HG03045 (cell line): ENCODE measurements at regions not wholly inside any gene's neighbourhood (a gene's known extent, or its start where the extent isn't known, plus 50 kb on each side); places are given as distances from the start of the nearest gene placed in this dataset.

ENCODE experiments used
- ATAC-seq: cut with Tn5 transposase; IDR thresholded peaks from one replicate; pipeline ENCODE4 v1.9.1; 2021; ENCODE audit warnings: mild to moderate bottlenecking, moderate library complexity; ENCODE audit not compliant: unreplicated experiment

GRCh38 chr1:90502696-90503095 is 214.4 kb downstream of the BARHL2 start:
- no peak for ATAC-seq

GRCh38 chr1:90502194-90502593 is 214.9 kb downstream of the BARHL2 start:
- no peak for ATAC-seq

- no peak for ATAC-seq
Observed at GRCh38 chr1:90501281-90501680, 215.8 kb downstream of the BARHL2 start.

DNA sequence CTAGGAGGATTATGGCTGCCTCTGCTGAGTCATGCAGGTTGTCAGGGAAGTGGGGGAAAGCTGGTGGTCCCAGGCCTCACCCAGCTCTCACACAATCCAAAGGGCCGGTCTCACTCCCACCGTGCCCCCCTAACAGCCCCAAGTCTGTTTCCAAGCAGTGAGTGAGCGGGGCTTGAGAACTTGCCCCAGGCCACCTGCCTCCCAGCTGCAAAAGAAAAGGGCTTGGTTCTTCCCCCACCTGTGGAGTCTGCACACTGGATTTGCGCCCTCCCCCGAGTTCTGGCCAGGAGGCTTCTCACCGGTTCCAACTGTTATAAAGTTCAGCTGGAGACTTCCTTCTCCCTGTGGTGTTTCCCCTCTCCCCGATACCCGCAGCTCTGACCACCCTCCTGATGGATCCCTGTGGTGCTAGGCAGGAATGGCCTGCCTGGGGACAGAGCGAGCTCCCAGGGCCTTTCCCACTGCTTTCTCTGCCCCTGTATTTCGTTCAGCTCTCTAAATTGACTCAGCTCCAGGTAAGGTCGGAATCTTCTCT is 222.3 kb downstream of the BARHL2 start:
- no peak for ATAC-seq

GRCh38 chr1:90488451-90488850 is 228.7 kb downstream of the BARHL2 start:
- ATAC-seq, result no peak

GRCh38 chr1:90486996-90487395 is 230.1 kb downstream of the BARHL2 start:
- ATAC-seq, result no peak

GRCh38 chr1:90486134-90486824 is 230.8 kb downstream of the BARHL2 start:
- no peak for ATAC-seq

DNA sequence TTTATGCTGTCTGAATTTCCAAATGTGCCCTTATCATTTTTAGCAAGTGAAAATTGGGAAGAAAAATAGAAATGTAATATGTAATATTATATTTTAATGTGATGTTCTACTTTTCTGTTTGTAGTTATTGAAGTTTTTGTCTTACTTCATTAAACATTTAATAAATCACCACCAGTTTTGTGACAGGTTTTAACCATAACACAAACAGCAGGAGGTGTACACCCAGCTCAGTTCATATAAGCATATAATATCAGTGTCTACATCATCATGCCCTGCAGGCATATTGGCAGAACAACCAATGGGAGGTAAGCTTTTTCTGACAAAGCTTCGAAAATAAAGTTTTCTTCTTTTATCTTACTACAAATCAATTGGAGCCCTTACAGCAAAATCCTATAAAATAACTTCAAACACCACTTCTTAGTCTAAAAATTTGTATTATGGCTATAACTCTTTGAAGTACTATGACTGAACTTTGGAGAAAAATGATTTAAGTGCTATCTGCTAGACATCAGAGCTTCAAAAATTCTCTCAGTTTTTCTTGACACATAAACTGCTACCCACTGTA is 236.7 kb downstream of the BARHL2 start:
- ATAC-seq, result no peak

- ATAC-seq, result no peak
Observed at GRCh38 chr1:90476994-90477393, 240.1 kb downstream of the BARHL2 start.

DNA sequence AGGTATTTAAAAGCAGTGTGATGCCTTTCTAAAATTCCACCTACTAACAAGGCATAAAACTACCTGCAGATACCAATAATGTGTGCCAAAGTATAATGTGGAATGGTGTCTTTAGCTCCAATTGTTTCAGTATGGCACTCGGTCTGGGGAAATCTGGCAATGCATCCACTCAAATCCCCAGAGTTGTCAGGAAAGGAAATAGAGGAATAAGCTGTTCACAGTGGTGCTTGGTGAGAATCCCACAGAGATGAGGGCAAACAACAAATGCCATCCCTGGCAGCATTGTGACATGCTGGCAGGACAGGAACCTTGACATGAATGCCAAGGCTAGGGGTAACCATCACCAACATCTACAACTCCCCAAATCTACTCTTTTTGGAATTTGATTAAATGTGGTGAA is 240.7 kb downstream of the BARHL2 start:
- no peak for ATAC-seq

- no peak for ATAC-seq
Observed at GRCh38 chr1:90475631-90476030, 241.5 kb downstream of the BARHL2 start.

DNA sequence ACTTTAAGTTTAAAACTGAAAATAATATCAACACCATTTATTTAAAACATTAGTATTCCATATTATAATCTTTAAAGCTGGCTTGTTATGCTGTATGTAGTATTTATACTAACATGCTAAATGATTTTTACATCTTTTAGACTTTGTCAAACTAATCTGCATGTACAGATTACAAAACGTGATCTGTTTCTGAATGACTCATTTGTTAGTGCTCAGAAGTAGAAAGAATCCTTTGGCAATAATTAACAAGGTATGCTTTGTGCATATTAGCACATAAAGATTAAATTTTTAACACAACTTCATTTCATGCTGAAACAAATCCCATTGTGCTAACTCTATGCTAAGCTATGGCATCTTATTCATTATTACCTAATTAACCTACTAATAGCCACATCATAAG is 242.4 kb downstream of the BARHL2 start:
- no peak for ATAC-seq

GRCh38 chr1:90474158-90474557 is 242.9 kb downstream of the BARHL2 start:
- no peak for ATAC-seq

- no peak for ATAC-seq
Observed at GRCh38 chr1:90472775-90473174, 244.3 kb downstream of the BARHL2 start.

DNA sequence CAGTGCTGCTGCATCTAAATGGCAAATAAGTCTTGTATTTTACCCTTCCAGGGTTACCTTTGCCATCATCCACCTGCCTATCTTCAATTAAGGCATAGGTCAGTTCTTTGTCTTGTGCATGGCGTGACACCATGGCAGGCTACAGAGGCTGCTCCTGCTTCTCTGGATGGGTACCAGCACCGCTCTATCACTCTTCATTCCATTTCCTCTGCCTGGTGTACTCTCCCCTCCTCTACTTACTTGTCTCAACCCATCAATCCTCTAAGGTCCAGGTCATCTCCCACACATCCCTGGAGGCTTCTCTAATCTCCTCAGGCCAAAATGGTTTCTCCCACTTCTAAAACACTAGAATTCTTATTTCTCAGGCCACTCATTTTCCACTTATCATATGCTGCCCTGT is 257.5 kb downstream of the BARHL2 start:
- ATAC-seq, result no peak

- no peak for ATAC-seq
Observed at GRCh38 chr1:90457985-90458384, 259.1 kb downstream of the BARHL2 start.

GRCh38 chr1:90452491-90452890 is 264.6 kb downstream of the BARHL2 start:
- no peak for ATAC-seq

GRCh38 chr1:90443354-90443753 is 273.7 kb downstream of the BARHL2 start:
- ATAC-seq, result no peak

GRCh38 chr1:90435351-90435750 is 281.8 kb downstream of the BARHL2 start:
- no peak for ATAC-seq

- ATAC-seq, result no peak
Observed at GRCh38 chr1:90434460-90434859, 282.6 kb downstream of the BARHL2 start.

- no peak for ATAC-seq
Observed at GRCh38 chr1:90417126-90417525, 300.0 kb downstream of the BARHL2 start.

- no peak for ATAC-seq
Observed at GRCh38 chr1:90414201-90414600, 302.9 kb downstream of the BARHL2 start.

DNA sequence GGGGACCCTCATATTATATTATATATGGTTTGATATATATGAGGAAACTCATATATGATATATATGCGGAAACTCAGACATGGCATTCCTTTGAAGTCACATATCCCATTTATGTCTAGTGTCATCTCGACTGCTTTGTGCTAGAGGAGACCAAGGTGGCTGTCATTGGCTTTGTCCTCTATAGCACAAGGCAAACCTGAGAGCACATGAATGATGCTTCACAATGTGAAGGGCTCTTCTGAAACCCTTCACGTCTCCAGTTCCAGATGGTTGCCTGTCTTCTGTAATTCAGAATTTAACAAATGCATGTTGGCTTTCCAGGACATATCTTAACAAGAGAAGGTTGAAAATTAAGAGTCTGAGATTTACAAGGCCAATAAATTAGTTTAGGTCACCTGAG is 303.6 kb downstream of the BARHL2 start:
- no peak for ATAC-seq
